SU-DHL-6 (cell line): ENCODE measurements at regions not wholly inside any gene's neighbourhood (a gene's known extent, or its start where the extent isn't known, plus 50 kb on each side); places are given as distances from the start of the nearest gene placed in this dataset.

Experiments
- EZH2phosphoT487 ChIP-seq: fragments of 200-600 bp; sonication (generic), shearing (Covaris generic); conservative IDR thresholded peaks from 2 replicates; pipeline ENCODE4 v1.6.1; 2018; ENCODE audit warnings: mild to moderate bottlenecking, antibody characterized with exemption, low read length, moderate library complexity, mixed read lengths
- TF ChIP-seq, protein P1 (sequence below): fragments of 200-600 bp; sonication (generic); IDR thresholded peaks from one replicate; pipeline ENCODE4 v1.5.1; 2017; ENCODE audit warnings: antibody characterized with exemption, mild to moderate bottlenecking, low read length, moderate library complexity; ENCODE audit not compliant: insufficient read depth, poor library complexity, severe bottlenecking

DNA sequence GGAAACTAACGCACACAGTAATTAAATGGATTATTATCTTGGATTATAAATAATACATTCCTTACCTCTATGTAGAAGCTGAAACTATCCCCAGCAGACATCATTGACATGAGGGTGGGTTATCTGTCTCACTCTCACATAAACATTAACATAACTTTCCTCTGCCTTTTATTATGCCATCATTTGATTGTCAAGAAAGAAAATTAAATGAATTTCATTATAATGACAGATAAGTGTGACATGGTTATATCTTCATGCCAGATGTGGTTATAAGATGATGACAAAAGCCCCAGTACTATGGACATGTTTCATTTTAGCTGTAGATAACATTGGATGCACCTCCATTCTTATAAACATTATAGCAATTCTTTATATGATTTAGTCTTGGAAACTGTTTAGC is 476.5 kb downstream of the KCNT2 start:
- TF ChIP-seq, protein P1, sequence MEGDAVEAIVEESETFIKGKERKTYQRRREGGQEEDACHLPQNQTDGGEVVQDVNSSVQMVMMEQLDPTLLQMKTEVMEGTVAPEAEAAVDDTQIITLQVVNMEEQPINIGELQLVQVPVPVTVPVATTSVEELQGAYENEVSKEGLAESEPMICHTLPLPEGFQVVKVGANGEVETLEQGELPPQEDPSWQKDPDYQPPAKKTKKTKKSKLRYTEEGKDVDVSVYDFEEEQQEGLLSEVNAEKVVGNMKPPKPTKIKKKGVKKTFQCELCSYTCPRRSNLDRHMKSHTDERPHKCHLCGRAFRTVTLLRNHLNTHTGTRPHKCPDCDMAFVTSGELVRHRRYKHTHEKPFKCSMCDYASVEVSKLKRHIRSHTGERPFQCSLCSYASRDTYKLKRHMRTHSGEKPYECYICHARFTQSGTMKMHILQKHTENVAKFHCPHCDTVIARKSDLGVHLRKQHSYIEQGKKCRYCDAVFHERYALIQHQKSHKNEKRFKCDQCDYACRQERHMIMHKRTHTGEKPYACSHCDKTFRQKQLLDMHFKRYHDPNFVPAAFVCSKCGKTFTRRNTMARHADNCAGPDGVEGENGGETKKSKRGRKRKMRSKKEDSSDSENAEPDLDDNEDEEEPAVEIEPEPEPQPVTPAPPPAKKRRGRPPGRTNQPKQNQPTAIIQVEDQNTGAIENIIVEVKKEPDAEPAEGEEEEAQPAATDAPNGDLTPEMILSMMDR, result no peak
- TF ChIP-seq EZH2phosphoT487, result no peak
